ENCODE measurements at regions not wholly inside any gene's neighbourhood (a gene's known extent, or its start where the extent isn't known, plus 50 kb on each side); places are given as distances from the start of the nearest gene placed in this dataset.

- Histone ChIP-seq H3K27me3 (ENCODE audit: insufficient read depth, low read length) (no peaks in the 10 kb centered on the region), H3K79me2 (ENCODE audit: insufficient read depth, low read length) (no peaks in the 10 kb centered on the region), H3K9me3 (ENCODE audit: control insufficient read depth in 1 of 2, insufficient read depth in 1 of 2, low read depth in 1 of 2, low read length in 2 of 2) (no peaks in the 10 kb centered on the region), H4K20me1 (ENCODE audit: insufficient read depth) (no peaks in the 10 kb centered on the region), H2AFZ (ENCODE audit: low read depth, low read length, poor library complexity, severe bottlenecking) (no peak overlapping the region), H3K4me3 (replicated peaks in 1 of 2; ENCODE audit: low read depth in 1 of 2, low read length in 2 of 2) (no peak overlapping the region), H3K4me1 (ENCODE audit: control insufficient read depth in 1 of 2, insufficient read depth in 2 of 2, low read length in 2 of 2) (peaks cover 35 to 52% of the 10 kb centered on the region in 2 experiments), H3K4me2 (ENCODE audit: low read length) (no peak overlapping the region), H3K9me2 (ENCODE audit: insufficient read depth) (no peaks in the 10 kb centered on the region), H3K9ac (ENCODE audit: low read length) (no peak overlapping the region), H3K36me3 (ENCODE audit: control insufficient read depth in 1 of 2, insufficient read depth in 2 of 2, low read length in 2 of 2) (no peaks in the 10 kb centered on the region), H3K27ac (ENCODE audit: low read depth, low read length) (no peak overlapping the region)
- intact Hi-C loops (cut with micrococcal nuclease): loop anchor here (5.0 kb wide), 1 partner anchor 63 kb away; no protein-coding TSS in a partner anchor
- no peak for TF ChIP-seq POLR2A (IDR thresholded peaks at IDR 0.05; ENCODE audit: borderline replicate concordance, extremely low read depth, insufficient read depth, insufficient read length)
- no peak for TF ChIP-seq EGR1 (IDR thresholded peaks at IDR 0.05; ENCODE audit: low read depth)
- TF ChIP-seq EZH2 (IDR thresholded peaks at IDR 0.05): no peak
- TF ChIP-seq FOSL1 (IDR thresholded peaks at IDR 0.05; ENCODE audit: low read depth): no peak
- TF ChIP-seq SRF (IDR thresholded peaks at IDR 0.05; ENCODE audit: low read depth): no peak
- no peak for TF ChIP-seq SP1 (IDR thresholded peaks at IDR 0.05; ENCODE audit: low read depth)
- TF ChIP-seq POLR2AphosphoS5 (IDR thresholded peaks at IDR 0.05; ENCODE audit: low read depth, low read length): no peak
- TF ChIP-seq RAD21 (IDR thresholded peaks at IDR 0.05; ENCODE audit: low read depth): no peak
- CTCF ChIA-PET: no interaction called here
- no TSS peak for BruUV-seq (replicated peaks)
- POLR2A ChIA-PET: interaction anchor here (1.1 kb wide), 1 partner anchor 60 kb away, joined by 3 read pairs; no protein-coding TSS in a partner anchor
- ATAC-seq: no peak
- RAD21 ChIA-PET (ENCODE audit: low non-redundant PET in 1 of 2, low total read pairs in 2 of 2, uncharacterized antibody in 2 of 2, unreplicated experiment in 2 of 2): no interaction called here
- DNase-seq (ENCODE audit: low read depth, low spot score): no peak
Observed at GRCh38 chr11:35079611-35080010, 59.4 kb upstream of the CD44 start.

- no peak for TF ChIP-seq YY1 (IDR thresholded peaks at IDR 0.05; ENCODE audit: extremely low read depth, insufficient replicate concordance, low read depth, low read length)
- 0 out of 2 replicates have a peak, but pooled peaks have one; percentile 33 for TF ChIP-seq RAD21 (IDR thresholded peaks at IDR 0.05; ENCODE audit: low read depth)
- no peak for TF ChIP-seq POLR2A (IDR thresholded peaks at IDR 0.05; ENCODE audit: borderline replicate concordance, extremely low read depth, insufficient read depth, insufficient read length)
- peak; percentile 82; the same call in 1 of the 2 replicates for TF ChIP-seq CBX3 (IDR thresholded peaks at IDR 0.05; ENCODE audit: low read depth)
- TF ChIP-seq FOSL1 (IDR thresholded peaks at IDR 0.05; ENCODE audit: low read depth): peak; percentile 63; the same call in 1 of the 2 replicates
- peak; percentile 68 for TF ChIP-seq SP1 (IDR thresholded peaks at IDR 0.05; ENCODE audit: low read depth)
- peak; percentile 56; the same call in 1 of the 2 replicates for TF ChIP-seq JUND (IDR thresholded peaks at IDR 0.05)
- no peak; the same call in 1 of the 2 replicates for TF ChIP-seq EGR1 (IDR thresholded peaks at IDR 0.05; ENCODE audit: low read depth)
- peak; percentile 70 for TF ChIP-seq POLR2AphosphoS5 (IDR thresholded peaks at IDR 0.05; ENCODE audit: low read depth, low read length)
- TF ChIP-seq MAX (IDR thresholded peaks at IDR 0.05): peak; percentile 78
- no peak for TF ChIP-seq EZH2 (IDR thresholded peaks at IDR 0.05)
- TF ChIP-seq CTCF (IDR thresholded peaks at IDR 0.05 in 2 of 3, conservative IDR thresholded peaks at IDR 0.05 in 1 of 3; ENCODE audit: borderline replicate concordance in 1 of 3, insufficient read depth in 1 of 3, low read depth in 2 of 3, low read length in 2 of 3): peak in 1 of 3 experiments; percentile 15; a peak in 1 of 6 replicates
- no peaks in the 10 kb centered on the region for H3K27me3 ChIP-seq (ENCODE audit: insufficient read depth, low read length)
- H3K9me3 ChIP-seq (ENCODE audit: control insufficient read depth in 1 of 2, insufficient read depth in 1 of 2, low read depth in 1 of 2, low read length in 2 of 2): no peaks in the 10 kb centered on the region
- DNase-seq (ENCODE audit: low read depth, low spot score) (peak; percentile 81), ATAC-seq (peak; percentile 96)
- no peaks in the 10 kb centered on the region for H4K20me1 ChIP-seq (ENCODE audit: insufficient read depth)
- H3K9me2 ChIP-seq (ENCODE audit: insufficient read depth): no peaks in the 10 kb centered on the region
- no peaks in the 10 kb centered on the region for H3K79me2 ChIP-seq (ENCODE audit: insufficient read depth, low read length)
- intact Hi-C loops (cut with micrococcal nuclease): loop anchor here (5.0 kb wide), 1 partner anchor 60 kb away; no protein-coding TSS in a partner anchor
- H3K27ac ChIP-seq (ENCODE audit: low read depth, low read length): peak overlapping the region; percentile 82
- peaks cover 35 to 51% of the 10 kb centered on the region in 2 experiments for H3K4me1 ChIP-seq (ENCODE audit: control insufficient read depth in 1 of 2, insufficient read depth in 2 of 2, low read length in 2 of 2)
- BruUV-seq (replicated peaks): no TSS peak
- H3K9ac ChIP-seq (ENCODE audit: low read length): peak overlapping the region; percentile 54
- H3K36me3 ChIP-seq (ENCODE audit: control insufficient read depth in 1 of 2, insufficient read depth in 2 of 2, low read length in 2 of 2): no peaks in the 10 kb centered on the region
- no peak overlapping the region for H2AFZ ChIP-seq (ENCODE audit: low read depth, low read length, poor library complexity, severe bottlenecking)
- peak overlapping the region; percentile 80 for H3K4me2 ChIP-seq (ENCODE audit: low read length)
- ChIA-PET CTCF (no interaction called here), RAD21 (ENCODE audit: low non-redundant PET in 1 of 2, low total read pairs in 2 of 2, uncharacterized antibody in 2 of 2, unreplicated experiment in 2 of 2) (no interaction called here), POLR2A (interaction anchor here (0.6 to 1.3 kb wide), 4 partner anchors 52 to 73 kb away, joined by 3 to 4 read pairs (median 3); no protein-coding TSS in a partner anchor)
- H3K4me3 ChIP-seq (replicated peaks in 1 of 2; ENCODE audit: low read depth in 1 of 2, low read length in 2 of 2): peak overlapping the region; percentile 27 to 48
Observed at GRCh38 chr11:35082321-35083180, 56.4 kb upstream of the CD44 start.

Measured in HCT116 (cell line).